HFF-Myc (cell line): ENCODE measurements at regions not wholly inside any gene's neighbourhood (a gene's known extent, or its start where the extent isn't known, plus 50 kb on each side); places are given as distances from the start of the nearest gene placed in this dataset.

ENCODE experiments used
- DNase-seq: peaks from one replicate; pipeline ENCODE4 v3.0.0-alpha.2; 2011; ENCODE audit warnings: low read depth; ENCODE audit errors: extremely low read depth
- H3K4me3 ChIP-seq: replicated peaks from 2 replicates; pipeline ENCODE4 v1.5.1; 2011; ENCODE audit warnings: low read depth, mild to moderate bottlenecking, control low read depth, low read length
- TF ChIP-seq, protein P1 (sequence below): IDR thresholded peaks from 2 replicates; pipeline ENCODE4 v1.5.1; 2012; ENCODE audit warnings: mild to moderate bottlenecking, low read depth, low read length, control low read depth; ENCODE audit errors: missing control alignments

DNA sequence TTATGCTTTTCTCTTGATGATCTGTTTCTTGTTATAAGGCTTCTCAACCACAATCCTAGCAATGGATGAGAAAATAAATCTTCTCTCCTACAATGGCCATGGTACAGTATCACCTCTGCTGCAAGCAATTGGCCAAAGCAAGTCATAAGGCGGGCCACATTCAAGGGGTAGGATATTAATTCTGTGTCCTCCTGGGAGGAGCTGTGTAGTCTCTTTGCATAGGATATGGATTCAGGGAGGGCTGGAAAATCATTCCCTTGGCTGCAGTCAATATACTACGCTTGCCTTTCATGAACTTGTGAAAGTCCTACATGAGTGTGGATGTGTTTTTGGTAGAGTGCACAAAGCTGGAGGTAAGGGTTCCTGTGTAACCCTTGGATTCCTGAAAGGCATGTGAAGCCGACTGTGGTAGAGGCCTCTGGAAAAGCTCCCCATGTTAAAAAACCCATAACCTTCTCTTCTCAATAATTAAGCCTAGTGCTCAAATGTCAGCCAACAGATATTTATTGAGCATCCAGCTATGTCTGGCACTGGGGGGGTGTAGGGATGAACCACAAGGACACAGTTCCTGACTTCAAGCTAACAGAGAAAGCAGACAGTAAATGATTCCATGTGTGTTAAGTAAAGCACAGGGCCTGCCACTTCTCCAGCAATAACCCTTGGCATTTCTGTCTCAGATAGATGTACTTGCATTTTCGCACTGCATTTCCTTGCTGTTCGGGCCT, 147.6 kb upstream of the HS3ST3A1 start:
- H3K4me3 ChIP-seq, result no peak overlapping the region
- TF ChIP-seq, protein P1, sequence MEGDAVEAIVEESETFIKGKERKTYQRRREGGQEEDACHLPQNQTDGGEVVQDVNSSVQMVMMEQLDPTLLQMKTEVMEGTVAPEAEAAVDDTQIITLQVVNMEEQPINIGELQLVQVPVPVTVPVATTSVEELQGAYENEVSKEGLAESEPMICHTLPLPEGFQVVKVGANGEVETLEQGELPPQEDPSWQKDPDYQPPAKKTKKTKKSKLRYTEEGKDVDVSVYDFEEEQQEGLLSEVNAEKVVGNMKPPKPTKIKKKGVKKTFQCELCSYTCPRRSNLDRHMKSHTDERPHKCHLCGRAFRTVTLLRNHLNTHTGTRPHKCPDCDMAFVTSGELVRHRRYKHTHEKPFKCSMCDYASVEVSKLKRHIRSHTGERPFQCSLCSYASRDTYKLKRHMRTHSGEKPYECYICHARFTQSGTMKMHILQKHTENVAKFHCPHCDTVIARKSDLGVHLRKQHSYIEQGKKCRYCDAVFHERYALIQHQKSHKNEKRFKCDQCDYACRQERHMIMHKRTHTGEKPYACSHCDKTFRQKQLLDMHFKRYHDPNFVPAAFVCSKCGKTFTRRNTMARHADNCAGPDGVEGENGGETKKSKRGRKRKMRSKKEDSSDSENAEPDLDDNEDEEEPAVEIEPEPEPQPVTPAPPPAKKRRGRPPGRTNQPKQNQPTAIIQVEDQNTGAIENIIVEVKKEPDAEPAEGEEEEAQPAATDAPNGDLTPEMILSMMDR, result no peak
- DNase-seq, result no peak

DNA sequence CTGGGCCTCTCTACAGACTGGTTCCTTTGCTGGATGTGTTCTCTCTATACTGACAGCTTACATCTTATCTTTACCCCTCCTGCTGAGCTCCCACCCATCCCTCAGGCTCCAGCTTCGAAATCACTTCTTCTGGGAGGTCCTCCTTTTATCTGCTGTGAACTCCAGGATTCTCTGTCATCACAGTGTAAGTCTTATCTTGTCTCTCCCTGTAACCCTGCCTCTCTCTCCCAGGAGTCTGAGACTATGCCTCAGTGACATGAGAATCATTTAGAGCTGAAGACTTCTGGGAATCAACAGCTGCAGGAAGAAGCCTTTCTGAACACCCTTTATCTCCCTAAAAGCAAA, 148.1 kb upstream of the HS3ST3A1 start:
- TF ChIP-seq, protein P1, result no peak
- DNase-seq, result no peak
- H3K4me3 ChIP-seq, result no peak overlapping the region

DNA sequence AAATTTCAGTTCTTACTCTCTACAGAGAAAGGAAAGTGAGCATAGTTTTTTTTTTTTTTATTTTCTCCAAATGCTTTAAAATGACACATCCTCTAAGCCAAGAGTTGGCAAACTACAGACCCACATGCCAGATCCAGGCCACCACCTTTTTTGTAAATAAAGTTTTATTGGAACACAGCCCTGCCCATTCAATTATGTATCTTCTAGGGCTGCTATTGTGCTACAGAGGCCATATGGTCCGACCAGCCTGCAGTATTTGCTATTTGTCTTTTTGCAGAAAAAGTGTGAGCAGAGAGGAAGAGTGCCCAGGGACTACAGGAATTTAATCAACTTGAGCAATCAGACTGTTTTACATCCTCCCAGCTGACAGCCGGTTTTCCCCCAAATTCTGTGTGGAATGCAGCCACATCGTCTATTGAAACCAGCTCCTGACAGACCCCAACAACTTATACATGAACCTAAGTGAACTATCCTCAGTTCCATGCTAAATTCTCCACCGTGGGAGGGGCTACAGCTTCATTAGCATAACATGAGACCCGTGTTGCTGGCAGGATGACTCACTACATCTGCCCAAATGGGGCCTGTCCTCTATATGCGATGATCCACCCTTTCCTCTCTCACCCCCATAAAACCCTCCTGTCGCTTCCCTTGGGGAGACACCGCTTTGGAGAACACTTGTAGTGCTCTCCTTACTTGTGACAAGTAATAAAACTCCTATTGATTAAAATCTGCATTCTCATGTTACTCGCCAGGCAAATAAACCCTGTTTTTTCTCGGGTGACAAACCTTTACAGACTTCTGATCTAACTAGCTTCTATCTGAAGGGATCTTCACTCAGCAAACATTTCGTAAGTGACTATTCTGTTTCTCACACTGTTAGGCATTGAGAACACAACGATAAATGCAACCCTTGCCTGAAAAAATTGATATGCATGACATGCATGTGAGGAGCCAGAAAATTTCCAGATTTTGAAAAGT, 149.4 kb upstream of the HS3ST3A1 start:
- TF ChIP-seq, protein P1, result no peak
- H3K4me3 ChIP-seq, result no peak overlapping the region
- DNase-seq, result no peak

DNA sequence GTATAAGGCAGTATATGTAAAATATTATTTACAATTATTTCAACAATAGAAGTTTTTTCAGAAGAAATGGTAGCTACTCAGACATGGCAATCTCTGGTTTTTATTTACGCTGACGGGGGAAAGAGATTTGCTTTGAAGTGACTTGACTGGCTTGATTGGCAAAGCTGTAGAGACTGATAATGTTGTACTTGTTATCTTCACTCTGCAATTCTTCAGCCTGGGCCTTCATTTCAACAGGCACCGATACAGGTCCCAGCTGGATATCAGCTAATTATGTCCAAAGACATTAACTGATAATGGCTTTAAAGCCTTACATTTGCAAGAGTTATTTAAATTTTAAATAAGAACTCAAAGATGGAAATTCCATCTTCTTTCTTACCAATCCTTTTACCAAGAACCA, 151.4 kb upstream of the HS3ST3A1 start:
- TF ChIP-seq, protein P1, result no peak
- no peak for DNase-seq
- H3K4me3 ChIP-seq, result no peak overlapping the region

DNA sequence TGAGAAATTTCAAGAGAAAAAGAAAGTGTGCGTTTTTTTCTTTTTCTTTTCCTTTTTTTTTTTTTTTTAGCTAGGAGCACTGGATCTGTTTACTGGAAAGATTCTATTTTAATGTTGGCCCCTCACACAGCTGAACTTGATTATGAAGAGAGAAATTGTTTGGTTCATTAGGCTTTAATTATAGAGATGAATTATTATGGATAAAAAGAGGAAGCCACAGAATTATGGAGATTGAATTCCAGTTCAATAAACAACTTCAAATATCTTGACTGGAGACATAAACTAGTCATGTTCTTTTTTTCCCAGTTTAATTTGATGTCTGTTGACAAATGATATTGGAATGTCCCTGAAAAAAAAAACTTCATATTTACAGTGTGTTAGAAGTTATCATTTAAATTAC, 152.0 kb upstream of the HS3ST3A1 start:
- DNase-seq, result no peak

DNA sequence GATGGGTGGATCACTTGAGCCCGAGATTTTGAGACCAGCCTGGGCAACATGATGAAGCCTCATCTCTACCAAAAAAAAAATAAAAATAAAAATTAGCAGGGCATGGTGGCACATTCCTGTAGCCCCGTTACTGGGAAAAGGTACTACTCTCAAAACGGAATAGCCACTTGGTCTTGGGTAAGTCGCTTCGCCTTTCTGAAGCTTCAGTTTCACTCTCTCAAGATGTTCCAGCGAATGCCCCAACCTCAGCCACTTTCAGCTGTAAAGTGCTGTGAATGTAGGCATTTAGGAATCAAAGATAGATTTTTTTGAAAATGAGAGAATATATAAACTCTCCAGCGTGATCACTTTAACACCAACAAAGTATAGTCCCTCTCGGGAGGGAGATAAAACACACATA, 154.1 kb upstream of the HS3ST3A1 start:
- H3K4me3 ChIP-seq, result no peak overlapping the region
- TF ChIP-seq, protein P1, result no peak
- no peak for DNase-seq

More for the DNA sequence above, 152.0 kb upstream of the HS3ST3A1 start:
- no peak overlapping the region for H3K4me3 ChIP-seq
- TF ChIP-seq, protein P1, result no peak
